ENCODE measurements at regions not wholly inside any gene's neighbourhood (a gene's known extent, or its start where the extent isn't known, plus 50 kb on each side); places are given as distances from the start of the nearest gene placed in this dataset.

DNA sequence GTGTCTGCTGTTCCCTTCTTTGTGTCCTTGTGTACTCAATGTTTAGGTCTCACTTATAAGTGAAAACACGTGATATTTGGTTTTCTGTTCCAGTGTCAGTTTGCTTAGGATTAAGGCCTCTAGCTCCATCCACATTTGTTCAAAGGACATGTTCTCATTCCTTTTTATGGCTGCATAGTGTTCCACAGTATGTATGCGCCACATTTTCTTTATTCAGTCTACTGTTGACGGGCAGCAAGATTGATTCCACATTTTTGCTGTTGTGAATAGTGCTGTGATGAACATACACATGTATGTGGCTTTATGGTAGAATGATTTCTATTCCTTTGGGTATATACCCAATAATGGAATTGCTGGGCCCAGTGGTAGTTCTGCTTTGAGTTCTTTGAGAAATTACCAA lies 122.7 kb upstream of the THBS1 start:
- no peak for DNase-seq (ENCODE audit: low read depth in 2 of 2)

DNA sequence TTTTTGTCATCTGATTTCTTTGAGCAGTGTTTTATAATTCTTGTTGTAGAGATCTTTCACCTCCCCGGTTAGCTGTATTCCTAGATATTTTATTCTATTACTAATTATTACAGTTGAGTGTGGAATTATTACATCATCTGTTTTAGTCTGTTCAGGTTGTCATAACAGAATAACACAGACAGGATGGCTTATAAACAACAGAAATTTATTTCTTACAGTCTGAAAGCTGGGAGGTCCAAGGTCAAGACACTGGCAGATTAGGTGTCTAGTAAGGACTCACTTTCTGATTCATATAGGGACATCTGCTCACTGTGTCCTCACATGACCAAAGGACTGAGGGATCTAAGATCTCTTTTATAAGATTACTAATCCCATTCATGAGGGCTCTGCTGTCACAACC lies 121.3 kb upstream of the THBS1 start:
- peak in 1 of 2 donors; percentile 43 for DNase-seq (ENCODE audit: low read depth in 2 of 2)

DNA sequence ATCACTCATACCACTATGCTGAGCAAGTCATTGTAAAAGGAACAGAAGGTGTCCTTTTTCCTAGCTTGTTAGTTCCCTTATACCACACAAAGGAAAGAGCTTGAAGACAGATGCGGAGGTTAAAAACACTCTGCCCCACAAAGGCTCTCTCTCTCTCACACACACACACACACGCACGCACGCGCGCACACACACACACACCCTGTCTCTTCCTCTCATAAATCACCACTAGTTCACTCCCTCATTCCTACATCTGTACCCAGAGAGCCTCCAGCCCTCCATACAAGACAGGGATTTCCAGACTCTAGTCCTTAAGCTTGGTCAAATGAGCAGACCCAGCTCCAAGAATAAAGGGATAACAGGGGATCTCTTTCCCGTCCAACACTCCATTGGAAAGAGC lies 120.1 kb upstream of the THBS1 start:
- DNase-seq (ENCODE audit: low read depth in 2 of 2) = no peak

DNA sequence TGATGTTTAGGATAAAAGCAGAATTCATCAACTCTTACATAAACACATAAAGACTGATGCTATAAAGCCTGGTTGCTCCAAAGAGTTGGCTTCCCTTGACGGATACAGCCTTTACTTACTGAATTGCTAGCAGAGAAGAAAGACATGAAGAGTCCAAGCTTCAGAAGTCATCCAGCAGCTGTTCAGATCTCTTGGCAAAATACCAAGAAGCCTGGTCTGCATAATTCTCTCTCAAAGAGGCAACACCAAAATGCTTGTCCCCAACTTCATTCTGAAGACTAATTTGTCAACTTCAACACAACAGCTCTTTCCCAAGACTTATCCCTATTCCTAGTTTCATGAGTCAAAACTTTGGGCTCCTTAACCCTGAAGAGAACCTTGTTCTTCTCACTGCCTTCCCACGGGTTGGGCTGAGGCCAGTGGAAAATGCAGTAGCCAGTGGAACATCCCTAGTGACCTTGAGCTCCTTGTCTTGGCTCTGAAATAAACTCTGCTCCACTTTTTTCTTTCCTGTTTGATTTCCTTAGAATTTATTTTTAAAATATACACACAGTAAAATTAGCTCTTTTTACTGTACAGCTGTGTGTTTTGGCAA lies 119.2 kb upstream of the THBS1 start:
- DNase-seq (ENCODE audit: low read depth in 2 of 2) = peak in 1 of 2 donors; percentile 48

DNA sequence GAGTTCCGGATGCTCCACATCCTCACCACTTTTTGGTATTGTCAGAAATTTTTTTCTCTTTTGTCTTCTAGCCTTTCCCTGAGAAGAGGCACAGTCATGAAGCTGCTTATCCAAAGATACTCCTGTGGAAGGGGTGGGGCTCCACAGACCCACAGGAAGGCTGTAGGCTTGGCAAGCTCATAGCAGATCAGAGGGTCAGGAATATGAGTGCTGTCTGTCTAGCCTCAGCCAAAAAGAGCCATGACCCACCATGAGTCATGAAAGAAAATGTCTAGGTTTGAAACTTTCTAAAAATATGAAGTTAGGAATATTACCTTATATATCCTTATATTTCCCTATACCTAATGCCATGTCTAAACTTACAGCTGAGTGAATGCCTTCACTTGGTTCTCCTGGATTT lies 118.2 kb upstream of the THBS1 start:
- peak; percentile 82 to 90 for DNase-seq (ENCODE audit: low read depth in 2 of 2)

DNA sequence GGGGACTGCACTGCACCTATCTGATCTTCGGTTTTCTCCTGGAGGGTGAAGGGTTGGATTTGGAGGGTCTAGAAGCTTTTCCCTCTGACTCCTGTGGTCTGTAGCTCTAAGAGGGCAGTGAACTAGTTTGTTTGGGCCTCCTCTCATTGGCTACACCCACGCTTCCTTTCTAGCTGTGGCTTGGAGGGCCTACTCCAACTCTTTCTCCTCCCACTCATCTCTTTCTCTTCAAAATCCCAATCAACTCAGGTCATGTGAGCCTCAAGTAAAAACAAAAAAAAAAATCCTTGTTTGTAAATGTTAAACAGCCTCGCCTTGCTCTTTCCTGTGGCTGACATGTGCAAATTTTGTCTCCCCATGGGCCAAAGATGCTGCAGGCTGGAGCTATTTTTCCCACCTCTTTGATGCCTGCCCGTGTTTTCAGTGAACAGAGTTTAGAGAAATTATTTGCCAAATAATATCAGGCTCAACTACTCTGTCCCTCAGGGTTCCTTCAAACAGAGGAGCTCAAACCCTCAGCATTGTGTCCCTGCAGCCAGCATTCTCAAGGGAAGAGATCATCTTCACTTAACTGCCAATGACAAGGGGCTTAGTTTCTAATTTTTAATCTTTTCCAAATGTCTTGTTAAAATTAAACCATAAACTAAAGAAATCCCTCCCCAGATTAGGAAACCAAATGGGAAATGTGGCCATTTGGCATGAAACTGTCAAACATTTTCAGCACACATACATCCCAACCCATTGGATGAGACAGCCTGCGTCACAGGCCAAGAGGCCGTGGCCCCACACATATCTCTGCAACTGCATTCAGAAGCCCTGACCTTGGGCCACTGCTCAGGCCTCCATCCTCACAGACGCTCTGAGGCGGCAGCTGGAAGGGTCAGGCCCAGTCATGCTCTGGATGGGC lies 114.8 kb upstream of the THBS1 start:
- DNase-seq (ENCODE audit: low read depth in 2 of 2) = no peak

DNA sequence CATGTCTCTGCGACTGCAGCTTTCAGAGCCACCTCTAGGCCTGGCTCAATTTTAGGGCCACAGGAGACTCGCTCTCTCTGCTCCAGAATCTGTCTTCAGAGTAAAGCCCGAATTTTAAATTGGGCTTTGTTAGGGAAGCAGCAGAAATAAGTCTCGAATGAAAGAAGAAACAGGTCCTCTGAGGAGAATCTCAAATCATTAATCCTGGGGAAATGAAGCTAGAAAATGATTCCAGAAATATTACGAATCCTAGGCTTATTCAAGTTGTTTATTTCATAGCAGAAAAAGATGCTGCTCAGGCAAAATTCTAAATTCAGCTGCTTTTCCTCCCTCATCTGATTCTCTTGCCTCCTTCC lies 114.2 kb upstream of the THBS1 start:
- no peak for DNase-seq (ENCODE audit: low read depth in 2 of 2)

DNA sequence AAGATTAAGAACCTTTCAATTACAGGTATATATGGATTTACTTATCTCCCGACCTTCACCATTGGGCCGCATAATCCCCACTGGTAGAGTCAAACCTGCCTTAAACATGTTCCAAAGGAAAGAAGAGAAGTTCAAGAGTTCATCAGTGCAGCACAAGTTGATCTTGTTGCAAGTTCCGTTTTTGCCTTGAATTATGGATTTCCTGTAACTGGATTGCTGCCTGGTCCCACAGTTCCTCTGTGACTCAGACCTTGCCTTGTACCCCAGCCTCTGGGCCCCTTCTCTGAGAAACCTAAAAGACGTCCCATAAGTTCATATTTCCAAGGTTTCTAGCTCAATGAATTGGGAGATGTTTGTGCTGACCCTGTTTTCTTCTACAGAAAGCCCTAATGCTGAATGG lies 112.5 kb upstream of the THBS1 start:
- peak; percentile 62 to 83 for DNase-seq (ENCODE audit: low read depth in 2 of 2)

DNA sequence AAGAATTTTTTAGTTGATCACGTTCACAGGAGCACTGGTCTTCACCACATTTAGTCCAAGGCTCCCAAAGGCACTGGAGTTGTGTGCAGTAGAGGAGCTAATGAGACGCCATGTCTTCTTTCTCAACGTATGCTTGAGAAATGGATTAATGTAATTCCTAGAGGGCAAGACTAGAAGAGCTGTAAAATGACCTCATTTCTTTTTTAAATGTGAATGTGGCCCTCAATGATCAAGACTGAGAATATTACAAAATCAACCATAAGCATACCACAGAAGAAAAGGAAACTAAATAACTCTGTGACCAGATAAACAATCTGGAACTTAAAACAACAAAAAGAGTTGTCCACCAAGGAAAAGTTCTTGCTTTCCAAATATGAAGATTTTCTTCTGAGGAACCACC lies 112.1 kb upstream of the THBS1 start:
- no peak for DNase-seq (ENCODE audit: low read depth in 2 of 2)

DNA sequence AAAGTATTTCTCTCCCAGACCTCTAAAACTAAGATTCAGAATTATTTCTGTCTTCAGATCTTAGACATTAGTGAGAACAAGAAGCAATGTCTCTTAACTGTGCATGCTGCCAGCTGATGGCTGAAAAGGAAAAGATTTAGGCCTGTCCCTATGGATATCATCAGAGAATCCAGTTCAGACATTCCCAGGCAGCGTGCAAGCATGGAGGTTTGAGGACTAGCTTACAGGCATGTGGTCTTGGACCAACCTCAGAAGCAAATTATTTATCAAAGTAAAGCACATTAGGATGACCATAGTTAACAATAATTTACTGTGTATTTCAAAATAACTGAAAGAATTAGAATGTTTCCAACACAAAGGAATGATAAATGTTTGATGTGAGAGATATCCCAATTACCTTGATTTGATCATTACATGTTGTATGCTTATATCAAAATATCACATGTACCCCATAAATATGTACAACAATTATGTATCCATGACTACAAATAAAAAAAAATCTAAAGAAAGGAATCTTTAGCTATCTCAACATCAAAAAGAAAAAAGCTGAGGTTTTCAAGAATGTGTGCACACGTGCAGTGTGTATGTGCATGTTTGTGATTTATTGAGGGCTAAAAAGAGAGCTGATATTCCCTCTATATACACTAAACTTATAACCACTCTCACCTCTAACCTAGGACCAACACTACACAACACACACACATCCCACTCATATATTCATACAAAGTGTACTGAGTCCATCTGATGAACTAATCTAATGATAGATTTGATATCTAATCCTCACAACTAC lies 108.9 kb upstream of the THBS1 start:
- no peak for DNase-seq (ENCODE audit: low read depth in 2 of 2)

DNA sequence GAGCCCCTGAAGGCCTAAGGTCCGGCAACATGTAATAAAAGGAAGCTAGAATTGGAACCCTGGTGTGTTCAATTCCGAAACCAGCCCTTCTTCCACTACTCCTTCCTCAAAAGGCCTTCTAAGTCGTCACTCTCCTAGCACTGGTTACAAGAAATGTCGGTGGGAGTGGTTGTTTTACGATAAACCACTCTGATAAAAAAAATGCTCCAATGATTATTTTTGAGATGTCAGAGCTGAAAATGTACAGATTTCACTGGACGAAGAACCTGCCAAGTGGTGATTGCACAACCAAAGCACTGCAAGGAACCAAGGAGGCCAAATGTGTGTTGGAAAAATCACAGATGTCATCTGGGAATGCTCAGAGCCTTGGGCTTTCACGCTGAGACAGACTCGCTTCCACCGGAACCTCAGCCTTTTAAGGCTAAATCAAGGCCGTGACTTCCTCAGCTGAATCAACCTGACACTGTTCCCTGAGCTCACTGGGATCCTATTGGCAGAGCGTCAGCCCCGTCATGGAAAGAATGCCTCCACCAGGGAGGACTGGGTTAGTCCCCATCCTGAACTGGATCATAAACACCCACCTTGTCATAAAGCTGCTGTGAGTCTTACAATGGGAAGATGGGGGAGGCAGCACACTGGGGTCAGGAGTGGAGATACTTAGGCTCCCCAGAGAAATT lies 108.1 kb upstream of the THBS1 start:
- peak in 1 of 2 donors; percentile 29 for DNase-seq (ENCODE audit: low read depth in 2 of 2)

DNA sequence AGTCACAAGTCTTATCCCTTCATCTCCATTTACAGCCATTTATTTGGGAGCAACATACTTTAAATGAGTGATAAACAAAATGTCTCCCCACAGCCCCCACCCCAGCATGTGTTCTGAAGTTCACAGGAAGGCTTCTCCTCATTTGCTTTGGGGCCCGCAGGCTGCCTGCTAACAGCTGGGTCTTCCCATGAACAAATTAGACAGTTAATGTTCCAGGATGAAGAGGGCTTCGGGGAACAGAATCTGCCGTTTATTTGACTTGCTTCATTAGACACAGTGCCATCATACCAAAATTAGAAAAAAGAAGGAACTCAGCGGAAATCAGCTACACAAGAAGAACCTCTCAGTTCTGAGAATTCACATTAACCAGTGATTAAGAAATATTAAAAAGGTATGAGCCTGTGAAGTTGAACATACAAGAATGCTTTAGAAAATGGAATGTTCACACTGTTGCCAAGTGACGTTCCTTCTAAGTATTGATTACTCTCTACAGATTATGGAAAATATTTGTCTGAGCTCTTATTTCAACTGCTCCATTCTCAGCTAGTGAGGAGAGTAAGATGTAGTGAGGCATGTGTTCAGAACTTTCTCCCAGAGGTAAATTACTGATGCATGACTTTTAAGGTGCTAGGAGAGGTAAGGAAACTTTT lies 107.5 kb upstream of the THBS1 start:
- no peak for DNase-seq (ENCODE audit: low read depth in 2 of 2)

DNA sequence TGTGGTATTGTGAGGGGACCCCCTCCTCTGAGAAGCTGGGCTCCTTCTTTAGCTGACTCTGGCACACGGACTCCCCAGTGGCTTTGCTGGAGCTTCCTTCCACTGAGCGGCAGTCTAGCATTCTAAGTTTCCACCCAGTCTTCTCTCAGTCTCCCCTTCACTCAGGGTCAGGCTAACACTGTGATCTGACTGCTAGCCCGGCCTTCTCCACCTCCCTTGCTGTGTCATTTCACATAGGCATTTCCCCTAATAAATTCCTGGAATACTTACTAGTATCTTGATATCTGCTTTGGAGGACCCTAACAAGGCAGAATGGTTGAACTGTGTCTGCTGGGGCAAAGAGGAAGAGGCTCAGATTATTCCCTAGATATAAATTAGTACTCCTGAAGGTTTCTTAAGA lies 106.2 kb upstream of the THBS1 start:
- DNase-seq (ENCODE audit: low read depth in 2 of 2) = peak; percentile 39 to 69

DNA sequence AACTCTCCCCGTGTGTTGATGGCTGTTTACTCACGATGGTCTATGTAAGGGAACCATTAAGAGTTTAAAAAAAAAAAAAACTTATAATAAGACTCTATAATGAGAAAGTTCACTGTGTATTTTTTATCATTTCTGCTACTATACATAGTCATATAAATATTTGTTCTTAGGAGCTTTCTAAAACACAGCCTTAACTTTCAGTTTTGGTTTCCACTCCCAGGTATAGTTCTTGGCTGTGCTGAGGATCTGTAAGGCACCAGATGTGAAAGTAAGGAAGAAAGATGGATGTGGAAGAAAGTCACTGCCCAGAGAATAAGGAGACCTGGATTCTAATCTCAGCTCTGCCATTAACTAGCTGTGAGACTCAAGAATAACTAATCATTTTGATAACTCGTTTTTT lies 101.9 kb upstream of the THBS1 start:
- peak in 1 of 2 donors; percentile 28 for DNase-seq (ENCODE audit: low read depth in 2 of 2)

DNA sequence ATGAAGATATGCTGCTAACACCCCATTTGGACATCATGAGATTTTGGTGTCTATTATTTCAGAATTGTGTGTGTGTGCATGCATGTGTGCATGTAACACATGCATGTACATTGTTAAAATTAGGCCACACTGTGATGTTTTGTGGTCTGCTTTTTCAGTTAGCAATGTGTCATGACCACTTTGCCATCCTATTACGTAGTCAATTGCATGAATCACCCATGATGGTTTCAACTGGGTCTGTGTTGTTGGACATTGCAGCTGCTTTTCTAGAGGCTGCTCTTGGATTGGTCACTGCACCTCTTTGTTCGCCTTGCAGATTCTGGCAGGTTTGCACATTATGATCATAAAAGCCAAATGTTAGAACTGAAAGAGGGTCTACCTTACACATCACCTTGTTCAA lies 101.0 kb upstream of the THBS1 start:
- DNase-seq (ENCODE audit: low read depth in 2 of 2) = no peak

DNA sequence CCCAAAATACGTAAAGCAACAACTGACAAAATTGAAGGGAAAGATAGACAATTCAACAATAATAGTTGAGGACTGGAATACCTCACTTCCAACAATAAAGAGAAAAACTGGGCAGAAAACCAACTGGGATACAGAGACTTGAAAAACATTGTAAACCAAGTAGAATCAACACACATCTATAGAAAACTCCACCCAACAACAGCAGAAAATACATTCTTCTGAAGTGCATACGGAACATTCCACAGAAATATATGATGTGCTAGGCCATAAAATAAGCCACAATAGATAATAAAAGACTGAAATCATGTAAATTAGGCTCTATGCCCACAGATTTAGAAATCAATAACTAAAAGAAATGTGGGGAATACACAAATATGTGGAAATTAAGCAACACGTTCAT lies 98.4 kb upstream of the THBS1 start:
- DNase-seq (ENCODE audit: low read depth in 2 of 2) = no peak

DNA sequence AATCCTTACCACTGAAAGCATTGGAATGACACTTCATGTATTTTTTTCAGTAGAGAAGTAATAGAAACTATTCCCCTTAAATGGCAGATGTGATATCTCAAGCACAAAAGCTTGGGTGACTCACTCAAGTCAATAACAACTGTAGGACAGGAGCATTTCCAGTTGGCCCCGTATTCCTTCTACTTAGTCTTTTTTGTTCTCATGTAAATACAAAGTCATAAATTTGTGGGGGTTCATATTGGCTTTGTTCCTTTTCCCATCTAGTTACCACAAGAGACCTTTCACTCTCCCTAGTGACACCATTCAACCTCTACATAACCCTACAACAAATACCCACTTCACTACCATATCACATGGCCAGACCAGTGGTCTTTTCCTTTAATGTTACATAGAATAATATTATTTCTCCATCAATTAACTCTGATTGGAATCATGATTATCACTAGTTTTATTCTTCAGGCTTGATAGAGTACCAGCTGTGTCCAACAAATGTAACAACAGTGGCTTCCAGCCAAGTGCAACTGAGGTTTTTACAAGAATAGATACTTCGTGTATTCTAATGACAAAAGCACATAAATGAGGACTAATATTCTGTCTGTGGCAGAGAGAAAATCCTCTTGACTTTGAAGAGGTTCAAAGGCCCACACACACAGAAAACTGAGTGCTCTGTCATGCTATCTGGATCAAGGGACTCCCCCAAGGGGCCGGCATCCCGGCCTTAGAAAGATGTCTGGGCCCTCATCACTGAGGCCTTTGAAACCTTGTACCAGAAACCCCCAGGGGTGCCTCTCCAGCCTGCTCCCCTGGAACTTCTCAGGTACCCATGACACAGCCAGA lies 94.0 kb upstream of the THBS1 start:
- DNase-seq (ENCODE audit: low read depth in 2 of 2) = peak; percentile 47 to 52

DNA sequence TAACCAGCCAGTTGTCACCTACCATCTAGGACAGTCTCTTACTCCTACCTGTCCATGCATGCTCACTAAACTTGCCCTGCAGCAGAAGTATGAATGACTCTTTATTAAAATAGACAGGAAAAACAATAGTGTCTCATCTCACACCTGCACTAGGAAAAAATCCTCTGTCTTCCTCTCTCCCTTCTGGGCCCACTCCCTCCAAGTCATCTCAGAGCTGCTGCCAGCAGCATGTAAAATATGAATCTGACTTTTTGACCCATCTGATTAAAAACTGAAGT lies 93.5 kb upstream of the THBS1 start:
- DNase-seq (ENCODE audit: low read depth in 2 of 2) = no peak

DNA sequence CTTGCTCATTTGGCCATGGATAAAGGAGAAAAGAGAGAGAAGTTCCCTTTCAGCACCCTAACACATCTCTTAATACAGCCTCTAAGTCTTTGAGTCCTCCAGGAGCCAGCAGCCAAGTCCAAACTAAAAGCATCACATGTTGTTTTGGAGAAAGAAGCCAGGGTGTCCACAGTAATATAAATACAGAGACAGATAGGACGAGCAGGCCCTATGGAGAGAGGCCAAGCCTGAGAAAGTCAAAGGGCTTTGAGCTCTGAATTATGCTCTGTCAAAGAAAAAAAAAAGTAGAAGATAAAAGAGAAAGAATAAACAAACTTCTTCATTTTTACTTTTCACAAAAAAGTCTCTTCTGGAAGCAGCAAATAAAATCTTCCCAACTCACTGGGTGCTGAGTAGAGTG lies 92.4 kb upstream of the THBS1 start:
- no peak for DNase-seq (ENCODE audit: low read depth in 2 of 2)

DNA sequence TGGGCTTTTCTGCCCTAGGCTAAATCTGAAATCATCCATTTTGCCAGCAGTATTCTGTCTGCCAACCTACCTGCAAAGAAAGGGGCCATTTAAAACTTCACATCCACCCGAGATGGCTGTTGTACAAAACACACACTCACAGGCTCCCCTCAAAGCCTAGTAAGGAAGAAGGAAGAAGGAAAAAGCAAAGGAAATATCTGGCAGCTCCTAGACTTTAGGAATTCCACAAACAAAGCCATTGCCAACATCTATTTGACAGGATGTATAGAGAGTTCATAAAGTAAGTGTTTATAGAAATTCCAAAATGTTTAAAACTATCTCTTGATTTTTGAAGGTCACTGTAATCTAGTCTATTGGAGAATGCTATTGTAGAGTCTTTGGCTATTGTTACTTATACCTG lies 91.9 kb upstream of the THBS1 start:
- DNase-seq (ENCODE audit: low read depth in 2 of 2) = no peak
